ENCODE measurements at regions not wholly inside any gene's neighbourhood (a gene's known extent, or its start where the extent isn't known, plus 50 kb on each side); places are given as distances from the start of the nearest gene placed in this dataset.
"Not testable (repeated sequence)": the region's sequence is repeated elsewhere in the genome, so short reads cannot be mapped to it uniquely, and the experiment has no call there.

GRCh38 chr2:167851876-167852275 lies 395.5 kb downstream of the STK39 start:
- Histone ChIP-seq H3K4me1 (ENCODE audit: control insufficient read depth, insufficient read depth, low read length) (no peaks in the 10 kb centered on the region), H3K27ac (ENCODE audit: low read depth, low read length) (no peak overlapping the region), H3K27me3 (ENCODE audit: control insufficient read depth, insufficient read depth, low read length) (no peaks in the 10 kb centered on the region), H3K9me3 (ENCODE audit: control insufficient read depth, insufficient read depth, low read length) (no peaks in the 10 kb centered on the region), H3K36me3 (ENCODE audit: control insufficient read depth, insufficient read depth, low read length) (no peaks in the 10 kb centered on the region), H3K4me3 (ENCODE audit: low read depth, low read length) (no peak overlapping the region)
- WGBS (ENCODE audit: insufficient coverage) = no CpG with 5 or more reads among the region's 1 CpG
- no peak for DNase-seq (ENCODE audit: low read depth in 4 of 6, low spot score in 6 of 6)

DNA sequence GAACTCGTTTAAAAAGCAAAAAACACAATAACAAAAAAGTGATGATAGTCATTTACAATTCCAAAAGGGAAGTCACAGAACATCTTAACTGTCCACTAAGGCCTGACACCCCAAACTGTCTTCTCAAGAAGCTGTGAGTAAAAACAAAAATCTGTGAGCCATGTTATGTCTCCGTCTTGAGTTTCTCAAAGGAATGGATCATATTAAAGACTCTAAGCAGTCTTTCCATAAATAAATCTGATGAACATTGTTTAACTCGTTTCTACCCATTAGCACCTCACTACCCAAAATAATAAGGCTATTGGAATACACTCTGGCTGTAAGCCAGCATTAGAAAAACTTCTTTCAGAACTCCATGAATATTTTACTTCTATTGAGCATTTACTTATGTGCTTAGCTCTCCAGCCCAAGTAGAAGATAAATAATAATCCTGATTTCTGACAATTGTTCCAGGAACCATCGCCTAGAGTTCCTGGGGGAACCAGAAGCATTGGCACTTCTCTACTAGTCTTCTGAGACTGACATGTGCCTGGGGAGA lies 396.0 kb downstream of the STK39 start:
- no peak for DNase-seq (ENCODE audit: low read depth in 4 of 6, low spot score in 6 of 6)
- no peak overlapping the region for H3K27ac ChIP-seq (ENCODE audit: low read depth, low read length)
- no peaks in the 10 kb centered on the region for H3K36me3 ChIP-seq (ENCODE audit: control insufficient read depth, insufficient read depth, low read length)
- H3K4me1 ChIP-seq (ENCODE audit: control insufficient read depth, insufficient read depth, low read length) = no peaks in the 10 kb centered on the region
- 46% methylated on average over 3 of the region's 4 CpGs for WGBS (ENCODE audit: insufficient coverage)
- H3K9me3 ChIP-seq (ENCODE audit: control insufficient read depth, insufficient read depth, low read length) = peaks cover under 1% of the 10 kb centered on the region
- H3K27me3 ChIP-seq (ENCODE audit: control insufficient read depth, insufficient read depth, low read length) = no peaks in the 10 kb centered on the region
- no peak overlapping the region for H3K4me3 ChIP-seq (ENCODE audit: low read depth, low read length)

- no peaks in the 10 kb centered on the region for H3K36me3 ChIP-seq (ENCODE audit: control insufficient read depth, insufficient read depth, low read length)
These were observed 402.5 kb downstream of the STK39 start for GRCh38 chr2:167844714-167845530.

GRCh38 chr2:167843657-167844056 lies 403.7 kb downstream of the STK39 start:
- Histone ChIP-seq H3K27me3 (ENCODE audit: control insufficient read depth, insufficient read depth, low read length) (no peaks in the 10 kb centered on the region), H3K36me3 (ENCODE audit: control insufficient read depth, insufficient read depth, low read length) (no peaks in the 10 kb centered on the region), H3K4me3 (ENCODE audit: low read depth, low read length) (no peak overlapping the region), H3K27ac (ENCODE audit: low read depth, low read length) (no peak overlapping the region), H3K4me1 (ENCODE audit: control insufficient read depth, insufficient read depth, low read length) (no peaks in the 10 kb centered on the region), H3K9me3 (ENCODE audit: control insufficient read depth, insufficient read depth, low read length) (peaks cover 1% of the 10 kb centered on the region)
- WGBS (ENCODE audit: insufficient coverage) = 100% methylated on average over 1 of the region's 2 CpGs
- no peak for DNase-seq (ENCODE audit: low read depth in 4 of 6, low spot score in 6 of 6)

More at GRCh38 chr2:167844714-167845530, 402.5 kb downstream of the STK39 start:
- 85% methylated on average over 5 of the region's 9 CpGs for WGBS (ENCODE audit: insufficient coverage)
- Histone ChIP-seq H3K9me3 (ENCODE audit: control insufficient read depth, insufficient read depth, low read length) (peaks cover 1% of the 10 kb centered on the region), H3K4me1 (ENCODE audit: control insufficient read depth, insufficient read depth, low read length) (no peaks in the 10 kb centered on the region), H3K27ac (ENCODE audit: low read depth, low read length) (no peak overlapping the region), H3K4me3 (ENCODE audit: low read depth, low read length) (no peak overlapping the region), H3K27me3 (ENCODE audit: control insufficient read depth, insufficient read depth, low read length) (no peaks in the 10 kb centered on the region)
- no peak for DNase-seq (ENCODE audit: low read depth in 4 of 6, low spot score in 6 of 6)

- Histone ChIP-seq H3K4me1 (ENCODE audit: control insufficient read depth, insufficient read depth, low read length) (no peaks in the 10 kb centered on the region), H3K36me3 (ENCODE audit: control insufficient read depth, insufficient read depth, low read length) (no peaks in the 10 kb centered on the region), H3K27ac (ENCODE audit: low read depth, low read length) (no peak overlapping the region), H3K4me3 (ENCODE audit: low read depth, low read length) (no peak overlapping the region), H3K9me3 (ENCODE audit: control insufficient read depth, insufficient read depth, low read length) (peaks cover 1% of the 10 kb centered on the region), H3K27me3 (ENCODE audit: control insufficient read depth, insufficient read depth, low read length) (no peaks in the 10 kb centered on the region)
- 100% methylated on average over 1 of the region's 1 CpG for WGBS (ENCODE audit: insufficient coverage)
- no peak for DNase-seq (ENCODE audit: low read depth in 4 of 6, low spot score in 6 of 6)
These were observed 404.2 kb downstream of the STK39 start for GRCh38 chr2:167843217-167843616.

- H3K9me3 ChIP-seq (ENCODE audit: control insufficient read depth, insufficient read depth, low read length) = peaks cover 1% of the 10 kb centered on the region
- H3K4me3 ChIP-seq (ENCODE audit: low read depth, low read length) = no peak overlapping the region
- no peak for DNase-seq (ENCODE audit: low read depth in 4 of 6, low spot score in 6 of 6)
- no peaks in the 10 kb centered on the region for H3K4me1 ChIP-seq (ENCODE audit: control insufficient read depth, insufficient read depth, low read length)
- H3K27ac ChIP-seq (ENCODE audit: low read depth, low read length) = no peak overlapping the region
- H3K27me3 ChIP-seq (ENCODE audit: control insufficient read depth, insufficient read depth, low read length) = no peaks in the 10 kb centered on the region
- no peaks in the 10 kb centered on the region for H3K36me3 ChIP-seq (ENCODE audit: control insufficient read depth, insufficient read depth, low read length)
- WGBS (ENCODE audit: insufficient coverage) = no CpG with 5 or more reads among the region's 1 CpG
These were observed 405.3 kb downstream of the STK39 start for GRCh38 chr2:167842047-167842446.

GRCh38 chr2:167835290-167835689 lies 412.1 kb downstream of the STK39 start:
- H3K4me3 ChIP-seq (ENCODE audit: low read depth, low read length); H3K36me3 ChIP-seq (ENCODE audit: control insufficient read depth, insufficient read depth, low read length); H3K4me1 ChIP-seq (ENCODE audit: control insufficient read depth, insufficient read depth, low read length); H3K9me3 ChIP-seq (ENCODE audit: control insufficient read depth, insufficient read depth, low read length); H3K27ac ChIP-seq (ENCODE audit: low read depth, low read length); H3K27me3 ChIP-seq (ENCODE audit: control insufficient read depth, insufficient read depth, low read length); DNase-seq (ENCODE audit: low read depth in 4 of 6, low spot score in 6 of 6): not testable (repeated sequence)
- 73% methylated on average over 3 of the region's 8 CpGs for WGBS (ENCODE audit: insufficient coverage)

GRCh38 chr2:167834707-167835106 lies 412.7 kb downstream of the STK39 start:
- Histone ChIP-seq H3K4me3 (ENCODE audit: low read depth, low read length) (no peak overlapping the region), H3K9me3 (ENCODE audit: control insufficient read depth, insufficient read depth, low read length) (no peaks in the 10 kb centered on the region), H3K27me3 (ENCODE audit: control insufficient read depth, insufficient read depth, low read length) (no peaks in the 10 kb centered on the region), H3K27ac (ENCODE audit: low read depth, low read length) (no peak overlapping the region), H3K36me3 (ENCODE audit: control insufficient read depth, insufficient read depth, low read length) (no peaks in the 10 kb centered on the region), H3K4me1 (ENCODE audit: control insufficient read depth, insufficient read depth, low read length) (no peaks in the 10 kb centered on the region)
- WGBS (ENCODE audit: insufficient coverage) = 100% methylated on average over 1 of the region's 5 CpGs
- DNase-seq (ENCODE audit: low read depth in 4 of 6, low spot score in 6 of 6) = no peak

DNA sequence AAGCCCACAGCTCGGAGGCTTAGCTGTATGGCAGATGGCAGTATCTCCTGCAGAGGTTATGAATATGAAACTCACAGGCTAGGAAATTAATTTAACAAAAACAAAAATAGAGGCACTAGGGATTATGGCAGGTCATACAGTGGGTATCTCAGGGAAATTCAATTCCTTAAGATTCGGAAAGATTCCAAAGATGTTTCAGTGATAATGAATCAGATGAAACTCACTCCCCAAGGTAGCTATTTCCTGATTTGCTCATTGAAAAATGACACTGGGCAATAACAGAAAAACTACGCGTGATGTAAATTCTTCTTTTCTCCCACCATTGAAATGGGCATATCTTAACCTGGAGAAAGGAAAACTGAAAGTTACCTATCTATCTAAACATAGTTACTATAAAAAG lies 414.1 kb downstream of the STK39 start:
- WGBS (ENCODE audit: insufficient coverage) = no CpG with 5 or more reads among the region's 4 CpGs
- Histone ChIP-seq H3K9me3 (ENCODE audit: control insufficient read depth, insufficient read depth, low read length) (no peaks in the 10 kb centered on the region), H3K4me1 (ENCODE audit: control insufficient read depth, insufficient read depth, low read length) (no peaks in the 10 kb centered on the region), H3K27ac (ENCODE audit: low read depth, low read length) (no peak overlapping the region), H3K36me3 (ENCODE audit: control insufficient read depth, insufficient read depth, low read length) (no peaks in the 10 kb centered on the region), H3K4me3 (ENCODE audit: low read depth, low read length) (no peak overlapping the region), H3K27me3 (ENCODE audit: control insufficient read depth, insufficient read depth, low read length) (no peaks in the 10 kb centered on the region)
- DNase-seq (ENCODE audit: low read depth in 4 of 6, low spot score in 6 of 6) = no peak

GRCh38 chr2:167832868-167833287 lies 414.5 kb downstream of the STK39 start:
- Histone ChIP-seq H3K9me3 (ENCODE audit: control insufficient read depth, insufficient read depth, low read length) (no peaks in the 10 kb centered on the region), H3K27ac (ENCODE audit: low read depth, low read length) (no peak overlapping the region), H3K4me1 (ENCODE audit: control insufficient read depth, insufficient read depth, low read length) (no peaks in the 10 kb centered on the region), H3K27me3 (ENCODE audit: control insufficient read depth, insufficient read depth, low read length) (no peaks in the 10 kb centered on the region), H3K36me3 (ENCODE audit: control insufficient read depth, insufficient read depth, low read length) (no peaks in the 10 kb centered on the region), H3K4me3 (ENCODE audit: low read depth, low read length) (no peak overlapping the region)
- WGBS (ENCODE audit: insufficient coverage) = 33% methylated on average over 1 of the region's 4 CpGs
- peak in 2 of 6 donors; percentile 67 to 71 for DNase-seq (ENCODE audit: low read depth in 4 of 6, low spot score in 6 of 6)

Data from spinal cord (tissue), 9 donors.